GM12878 (cell line): ENCODE measurements at regions not wholly inside any gene's neighbourhood (a gene's known extent, or its start where the extent isn't known, plus 50 kb on each side); places are given as distances from the start of the nearest gene placed in this dataset.

Source experiments
- ATAC-seq: fragments of 200-7000 bp; cut with Tn5 transposase; 3 replicates; pipeline ENCODE4 v1.9.1; 2020; ENCODE audit warnings: mild to moderate bottlenecking, moderate library complexity
- BruUV-seq: library from RNA; stranded (reverse); fragments of 400-500 nt; replicated peaks from 2 replicates; lab custom pipeline; 2021; lab: Mats Ljungman, UMichigan
- CTCF ChIA-PET: fragments of 300-600 bp; sonication (Branson Sonifier 250); formaldehyde crosslinking; extraction: SDS; loops from one replicate; lab custom pipeline; 2021; ENCODE audit warnings: inconsistent platforms; lab: Yijun Ruan, JAX
- POLR2A ChIA-PET: fragments of 350-600 bp; formaldehyde crosslinking; extraction: SDS; loops from one replicate; lab custom pipeline; 2021; ENCODE audit warnings: inconsistent platforms; lab: Charles Lee
- RAD21 ChIA-PET: fragments of 300-600 bp; sonication (Branson Sonifier 250); formaldehyde crosslinking; loops from one replicate; lab custom pipeline; 2023; ENCODE audit warnings: antibody characterized with exemption; ENCODE audit not compliant: unreplicated experiment; lab: Charles Lee
- SMC1A ChIA-PET: fragments of 300-600 bp; sonication (Branson Sonifier 250); formaldehyde crosslinking; loops from one replicate; lab custom pipeline; 2023; ENCODE audit not compliant: unreplicated experiment, uncharacterized antibody; lab: Charles Lee
- DNase-seq: peaks from one replicate; pipeline ENCODE4 v3.0.0-alpha.2; 2011; ENCODE audit warnings: low read depth, low spot score
- FAIRE-seq: peaks from 3 replicates; lab custom pipeline; 2011; peaks lifted over from hg19 to GRCh38; lab: Jason Lieb, UNC
- H2AFZ ChIP-seq: 2 replicates; pipeline ENCODE4 v1.6.0; 2011; ENCODE audit warnings: low read depth, low read length, control low read depth; ENCODE audit not compliant: control insufficient read depth
- H3K27ac ChIP-seq: 2 replicates; pipeline ENCODE4 v1.5.1; 2011; ENCODE audit warnings: control low read depth; ENCODE audit not compliant: control insufficient read depth, insufficient read depth
- H3K27me3 ChIP-seq, 2 experiments: replicated peaks in 1 of 2; 2 replicates each; pipeline versions ENCODE4 v1.6.0 to v1.6.1; 2011; ENCODE audit warnings: low read length in 1 of 2; ENCODE audit not compliant: control insufficient read depth in 2 of 2, insufficient read depth in 2 of 2
- H3K36me3 ChIP-seq, 2 experiments: 2 replicates each; pipeline ENCODE4 v1.5.1; 2011; ENCODE audit warnings: low read length in 1 of 2; ENCODE audit not compliant: control insufficient read depth in 2 of 2, insufficient read depth in 2 of 2
- H3K4me1 ChIP-seq: 2 replicates; pipeline ENCODE4 v1.6.1; 2011; ENCODE audit warnings: mild to moderate bottlenecking, low read length, moderate library complexity, mixed read lengths; ENCODE audit not compliant: control insufficient read depth, insufficient read depth
- H3K4me2 ChIP-seq: 2 replicates; pipeline ENCODE4 v1.6.0; 2011; ENCODE audit warnings: control low read depth; ENCODE audit not compliant: control insufficient read depth, insufficient read depth
- H3K4me3 ChIP-seq: fragments of 200-600 bp; sonication (generic); 2 replicates; pipeline ENCODE4 v1.5.1; 2016
- H3K79me2 ChIP-seq: 2 replicates; pipeline ENCODE4 v1.6.0; 2011; ENCODE audit warnings: low read length; ENCODE audit not compliant: control insufficient read depth, insufficient read depth
- H3K9ac ChIP-seq: 2 replicates; pipeline ENCODE4 v1.8.0; 2011; ENCODE audit warnings: low read length, control low read depth, mixed read lengths; ENCODE audit not compliant: control insufficient read depth, insufficient read depth
- H3K9me3 ChIP-seq: replicated peaks from 3 replicates; pipeline ENCODE4 v1.5.1; 2011; ENCODE audit warnings: mild to moderate bottlenecking, low read length; ENCODE audit not compliant: control insufficient read depth, insufficient read depth
- H4K20me1 ChIP-seq: 2 replicates; pipeline ENCODE4 v1.6.0; 2011; ENCODE audit not compliant: control insufficient read depth, insufficient read depth
- BMI1 ChIP-seq: fragments of 450-650 bp; IDR thresholded peaks from 2 replicates; pipeline ENCODE4 v1.6.1; 2016; ENCODE audit warnings: mild to moderate bottlenecking, moderate library complexity, borderline replicate concordance
- CBX5 ChIP-seq: sonication (generic); IDR thresholded peaks from 2 replicates; pipeline ENCODE4 v1.6.1; 2016; ENCODE audit warnings: low read depth, moderate library complexity, mild to moderate bottlenecking, inconsistent platforms
- KDM1A ChIP-seq: fragments of 200-600 bp; sonication (generic); IDR thresholded peaks from 2 replicates; pipeline ENCODE4 v1.6.1; 2016; ENCODE audit warnings: borderline replicate concordance
- MTA2 ChIP-seq: fragments of 450-650 bp; IDR thresholded peaks from 2 replicates; pipeline ENCODE4 v1.6.1; 2016; ENCODE audit warnings: low read depth, mild to moderate bottlenecking, moderate library complexity
- RUNX3 ChIP-seq: IDR thresholded peaks from 2 replicates; pipeline ENCODE4 v1.6.1; 2012; ENCODE audit warnings: low read length, inconsistent platforms
- WGBS: methylation state at CpG from one replicate; pipeline ENCODE4 v1.1.6; 2016; ENCODE audit warnings: low lambda C conversion rate; ENCODE audit not compliant: insufficient replicate concordance, insufficient coverage; ENCODE audit errors: missing lambda C conversion rate; 5-methylcytosine and 5-hydroxymethylcytosine counted together
- in situ Hi-C: fragments of 300-500 bp; cut with MboI; formaldehyde crosslinking; loops from 9 replicates; pipeline ENCODE4 v1.14.3; 2018; ENCODE audit warnings: mixed read lengths
- intact Hi-C: fragments of 100-400 bp; cut with micrococcal nuclease; formaldehyde crosslinking; loops from one replicate; pipeline ENCODE4 v1.14.2; 2022; ENCODE audit not compliant: unreplicated experiment
- TF ChIP-seq, protein P1 (sequence below): fragments of 450-650 bp; formaldehyde crosslinking; IDR thresholded peaks from 2 replicates; pipeline ENCODE4 v1.5.0; 2022; ENCODE audit warnings: mild to moderate bottlenecking, missing genetic modification characterization
- TF ChIP-seq, protein P2 (sequence below): fragments of 450-650 bp; IDR thresholded peaks from 2 replicates; pipeline ENCODE4 v1.6.1; 2017; ENCODE audit warnings: low read depth, mild to moderate bottlenecking, moderate library complexity

DNA sequence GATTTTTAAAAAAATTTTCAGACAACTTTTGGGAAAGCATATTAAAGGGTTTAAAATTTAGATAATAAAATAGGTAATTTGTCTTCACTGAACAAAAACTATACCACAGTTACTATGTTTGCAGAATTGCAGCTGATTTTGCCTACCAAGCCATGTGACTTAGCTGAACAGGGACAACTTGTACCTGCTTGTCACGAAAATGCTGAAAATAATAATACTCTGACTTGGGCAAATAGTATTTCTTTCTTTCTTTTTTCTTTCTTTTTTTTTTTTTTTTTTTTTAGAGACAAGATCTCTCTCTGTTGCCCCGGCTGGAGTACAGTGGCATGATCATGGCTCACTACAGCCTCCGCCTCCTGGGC lies 225.2 kb upstream of the PPP1R2C start:
- Histone ChIP-seq H3K36me3 (no peaks in the 10 kb centered on the region), H3K4me1 (peaks cover 8% of the 10 kb centered on the region; the same call in 1 of the 2 replicates), H3K4me2 (0 out of 2 replicates have a peak overlapping the region, but pooled peaks have one; percentile 15), H3K4me3 (no peak overlapping the region), H3K27me3 (no peaks in the 10 kb centered on the region), H3K9ac (no peak overlapping the region), H3K27ac (peak overlapping the region; percentile 76), H3K9me3 (no peaks in the 10 kb centered on the region), H2AFZ (no peak overlapping the region), H4K20me1 (no peaks in the 10 kb centered on the region), H3K79me2 (no peaks in the 10 kb centered on the region)
- WGBS: 50% methylated on average over 2 of the region's 3 CpGs
- CTCF ChIA-PET: interaction anchor here (0.6 to 1.2 kb wide), 2 partner anchors 9 to 123 kb away, joined by 4 read pairs; no protein-coding TSS in a partner anchor
- no TSS peak for BruUV-seq
- intact Hi-C loops: loop anchor here (5.0 kb wide), 1 partner anchor 136 kb away; no protein-coding TSS in a partner anchor
- RAD21 ChIA-PET: interaction anchor here (0.6 to 1.5 kb wide), 4 partner anchors 9 to 166 kb away, joined by 3 to 7 read pairs (median 4); no protein-coding TSS in a partner anchor
- SMC1A ChIA-PET: interaction anchor here (0.8 to 2.9 kb wide), 6 partner anchors 10 to 60 kb away, joined by 3 to 15 read pairs (median 4); no protein-coding TSS in a partner anchor
- ATAC-seq: peak; percentile 50
- POLR2A ChIA-PET: interaction anchor here (0.7 kb wide), 1 partner anchor 1946 kb away, joined by 3 read pairs; no protein-coding TSS in a partner anchor
- TF ChIP-seq CBX5 (0 out of 2 replicates have a peak, but pooled peaks have one; percentile 32), MTA2 (0 out of 2 replicates have a peak, but pooled peaks have one; percentile 7), BMI1 (no peak)
- no peak for DNase-seq
- in situ Hi-C loops: no loop called here
- FAIRE-seq: no peak

DNA sequence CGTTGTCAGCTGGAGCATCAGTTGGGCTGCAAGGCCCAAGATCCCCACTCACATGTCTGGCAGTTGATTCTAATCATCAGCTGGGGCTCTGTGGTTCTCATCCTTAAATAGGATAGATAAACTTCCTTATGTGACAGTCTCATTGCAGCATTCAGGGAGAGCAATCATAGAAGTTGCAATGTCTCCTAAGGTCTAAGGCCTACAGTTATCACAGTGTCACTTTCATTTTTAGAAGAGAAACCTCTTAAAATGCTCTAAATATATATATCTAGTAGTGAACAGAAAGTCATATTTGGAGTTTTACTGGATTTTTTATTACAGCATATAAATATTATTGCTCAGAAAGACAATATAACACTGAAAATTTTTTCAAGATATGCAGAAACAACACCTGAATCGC lies 226.0 kb upstream of the PPP1R2C start:
- intact Hi-C loops: loop anchor here (5.0 kb wide), 1 partner anchor 137 kb away; no protein-coding TSS in a partner anchor
- in situ Hi-C loops: no loop called here
- 50% methylated on average over 2 of the region's 2 CpGs for WGBS
- FAIRE-seq (no peak), DNase-seq (no peak), ATAC-seq (peak; percentile 65)
- Histone ChIP-seq H3K27ac (peak overlapping the region; percentile 76), H3K4me3 (no peak overlapping the region), H3K9ac (0 out of 2 replicates have a peak overlapping the region, but pooled peaks have one; percentile 31), H3K79me2 (no peaks in the 10 kb centered on the region), H2AFZ (peak overlapping the region; percentile 53), H4K20me1 (no peaks in the 10 kb centered on the region), H3K9me3 (no peaks in the 10 kb centered on the region), H3K4me2 (no peak overlapping the region; the same call in 1 of the 2 replicates), H3K27me3 (no peaks in the 10 kb centered on the region), H3K36me3 (no peaks in the 10 kb centered on the region), H3K4me1 (peaks cover 8% of the 10 kb centered on the region; the same call in 1 of the 2 replicates)
- ChIA-PET RAD21 (interaction anchor here (1.2 to 1.5 kb wide), 2 partner anchors 16 to 166 kb away, joined by 3 to 4 read pairs; no protein-coding TSS in a partner anchor), SMC1A (interaction anchor here (1.4 to 2.9 kb wide), 3 partner anchors 9 to 166 kb away, joined by 5 to 15 read pairs (median 5); no protein-coding TSS in a partner anchor), CTCF (no interaction called here), POLR2A (interaction anchor here (0.7 kb wide), 1 partner anchor 47 kb away, joined by 3 read pairs; no protein-coding TSS in a partner anchor)
- TF ChIP-seq RUNX3 (peak; percentile 32; the same call in 1 of the 2 replicates), KDM1A (no peak)
- TF ChIP-seq, protein P1, sequence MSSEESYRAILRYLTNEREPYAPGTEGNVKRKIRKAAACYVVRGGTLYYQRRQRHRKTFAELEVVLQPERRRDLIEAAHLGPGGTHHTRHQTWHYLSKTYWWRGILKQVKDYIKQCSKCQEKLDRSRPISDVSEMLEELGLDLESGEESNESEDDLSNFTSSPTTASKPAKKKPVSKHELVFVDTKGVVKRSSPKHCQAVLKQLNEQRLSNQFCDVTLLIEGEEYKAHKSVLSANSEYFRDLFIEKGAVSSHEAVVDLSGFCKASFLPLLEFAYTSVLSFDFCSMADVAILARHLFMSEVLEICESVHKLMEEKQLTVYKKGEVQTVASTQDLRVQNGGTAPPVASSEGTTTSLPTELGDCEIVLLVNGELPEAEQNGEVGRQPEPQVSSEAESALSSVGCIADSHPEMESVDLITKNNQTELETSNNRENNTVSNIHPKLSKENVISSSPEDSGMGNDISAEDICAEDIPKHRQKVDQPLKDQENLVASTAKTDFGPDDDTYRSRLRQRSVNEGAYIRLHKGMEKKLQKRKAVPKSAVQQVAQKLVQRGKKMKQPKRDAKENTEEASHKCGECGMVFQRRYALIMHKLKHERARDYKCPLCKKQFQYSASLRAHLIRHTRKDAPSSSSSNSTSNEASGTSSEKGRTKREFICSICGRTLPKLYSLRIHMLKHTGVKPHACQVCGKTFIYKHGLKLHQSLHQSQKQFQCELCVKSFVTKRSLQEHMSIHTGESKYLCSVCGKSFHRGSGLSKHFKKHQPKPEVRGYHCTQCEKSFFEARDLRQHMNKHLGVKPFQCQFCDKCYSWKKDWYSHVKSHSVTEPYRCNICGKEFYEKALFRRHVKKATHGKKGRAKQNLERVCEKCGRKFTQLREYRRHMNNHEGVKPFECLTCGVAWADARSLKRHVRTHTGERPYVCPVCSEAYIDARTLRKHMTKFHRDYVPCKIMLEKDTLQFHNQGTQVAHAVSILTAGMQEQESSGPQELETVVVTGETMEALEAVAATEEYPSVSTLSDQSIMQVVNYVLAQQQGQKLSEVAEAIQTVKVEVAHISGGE: no peak
- TF ChIP-seq, protein P2, sequence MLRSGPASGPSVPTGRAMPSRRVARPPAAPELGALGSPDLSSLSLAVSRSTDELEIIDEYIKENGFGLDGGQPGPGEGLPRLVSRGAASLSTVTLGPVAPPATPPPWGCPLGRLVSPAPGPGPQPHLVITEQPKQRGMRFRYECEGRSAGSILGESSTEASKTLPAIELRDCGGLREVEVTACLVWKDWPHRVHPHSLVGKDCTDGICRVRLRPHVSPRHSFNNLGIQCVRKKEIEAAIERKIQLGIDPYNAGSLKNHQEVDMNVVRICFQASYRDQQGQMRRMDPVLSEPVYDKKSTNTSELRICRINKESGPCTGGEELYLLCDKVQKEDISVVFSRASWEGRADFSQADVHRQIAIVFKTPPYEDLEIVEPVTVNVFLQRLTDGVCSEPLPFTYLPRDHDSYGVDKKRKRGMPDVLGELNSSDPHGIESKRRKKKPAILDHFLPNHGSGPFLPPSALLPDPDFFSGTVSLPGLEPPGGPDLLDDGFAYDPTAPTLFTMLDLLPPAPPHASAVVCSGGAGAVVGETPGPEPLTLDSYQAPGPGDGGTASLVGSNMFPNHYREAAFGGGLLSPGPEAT: 0 out of 2 replicates have a peak, but pooled peaks have one; percentile 15
- BruUV-seq: no TSS peak
